ENCODE measurements at regions not wholly inside any gene's neighbourhood (a gene's known extent, or its start where the extent isn't known, plus 50 kb on each side); places are given as distances from the start of the nearest gene placed in this dataset.
"Not testable (repeated sequence)": the region's sequence is repeated elsewhere in the genome, so short reads cannot be mapped to it uniquely, and the experiment has no call there.

DNA sequence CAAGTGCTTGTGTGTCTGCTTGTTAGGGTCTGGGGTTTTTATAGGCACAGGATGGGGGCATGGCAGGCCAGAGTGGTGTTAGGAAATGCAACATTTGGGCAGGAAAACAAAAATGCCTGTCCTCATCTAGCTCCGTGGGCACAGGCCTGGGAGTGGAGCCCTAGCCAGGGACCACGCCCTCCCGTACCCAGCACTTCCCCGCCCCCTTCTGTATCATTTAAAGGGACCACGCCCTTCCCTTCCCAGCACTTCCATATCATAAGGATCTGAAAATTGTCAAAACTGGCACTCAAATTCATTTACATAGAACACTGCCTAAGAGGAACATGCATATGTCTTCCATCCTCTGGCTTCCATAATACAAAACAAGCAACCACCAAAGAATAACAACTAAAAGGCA lies 185.8 kb downstream of the B3GLCT start:
- no peak overlapping the region for H3K4me3 ChIP-seq (ENCODE audit: low read depth, low read length)
- no peak for DNase-seq (ENCODE audit: low read depth)

DNA sequence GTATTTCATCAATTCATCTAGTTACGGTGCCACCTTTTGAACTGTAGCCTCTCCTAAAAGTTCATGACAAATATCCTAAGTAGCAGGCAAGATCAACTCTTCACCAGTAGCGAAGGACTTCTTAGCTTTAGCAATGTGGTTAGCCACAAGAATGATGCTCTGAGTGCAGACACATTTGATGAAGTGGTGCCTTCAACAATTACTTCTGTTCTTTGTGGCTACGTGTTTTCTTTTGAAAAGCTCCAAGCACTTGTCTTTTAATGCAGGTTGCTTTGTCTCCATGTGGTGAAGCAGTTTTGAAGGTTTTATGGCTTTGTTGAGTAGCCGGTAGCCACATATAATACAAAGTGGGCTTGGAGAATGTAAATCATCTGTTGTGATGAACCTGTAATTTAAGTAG lies 194.7 kb downstream of the B3GLCT start:
- H3K4me3 ChIP-seq (ENCODE audit: low read depth, low read length) = no peak overlapping the region
- DNase-seq (ENCODE audit: low read depth) = no peak

DNA sequence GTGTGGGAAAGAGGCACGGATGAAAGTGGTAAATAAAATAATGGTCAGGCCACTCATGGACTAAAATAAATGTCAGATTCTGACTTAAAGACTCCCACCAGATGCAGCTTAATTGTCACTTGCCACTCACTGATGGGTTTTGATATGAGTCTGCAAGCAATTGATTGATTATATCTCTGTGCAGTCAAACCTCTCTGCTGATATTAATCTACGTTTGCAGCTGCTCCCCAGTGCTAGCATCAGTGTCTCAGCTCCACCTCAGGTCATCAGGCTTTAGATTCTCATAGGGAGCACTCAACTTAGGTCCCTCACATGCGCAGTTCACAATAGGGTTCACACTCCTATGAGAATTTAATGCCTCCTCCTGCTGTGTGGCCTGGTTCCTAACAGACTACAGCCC lies 195.3 kb downstream of the B3GLCT start:
- H3K4me3 ChIP-seq (ENCODE audit: low read depth, low read length) = no peak overlapping the region
- no peak for DNase-seq (ENCODE audit: low read depth)

DNA sequence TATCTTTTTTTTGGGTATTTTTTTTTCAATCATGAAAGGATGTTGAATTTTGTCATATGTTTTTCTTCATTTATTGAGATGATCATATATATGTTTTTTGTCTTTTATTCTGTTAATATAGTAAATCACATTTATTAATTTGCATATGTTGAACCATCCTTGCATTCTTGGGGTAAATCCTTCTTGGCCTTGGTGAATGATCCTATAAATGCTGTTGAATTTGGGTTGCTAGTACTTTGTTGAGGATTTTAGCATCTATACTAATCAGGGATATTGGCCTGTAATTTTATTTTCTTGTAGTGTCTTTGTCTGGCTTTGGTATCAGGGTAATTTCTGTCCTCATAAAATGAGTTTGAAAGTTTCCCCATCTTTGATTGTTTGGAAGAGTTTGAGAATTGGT lies 199.9 kb downstream of the B3GLCT start:
- no peak overlapping the region for H3K4me3 ChIP-seq (ENCODE audit: low read depth, low read length)

DNA sequence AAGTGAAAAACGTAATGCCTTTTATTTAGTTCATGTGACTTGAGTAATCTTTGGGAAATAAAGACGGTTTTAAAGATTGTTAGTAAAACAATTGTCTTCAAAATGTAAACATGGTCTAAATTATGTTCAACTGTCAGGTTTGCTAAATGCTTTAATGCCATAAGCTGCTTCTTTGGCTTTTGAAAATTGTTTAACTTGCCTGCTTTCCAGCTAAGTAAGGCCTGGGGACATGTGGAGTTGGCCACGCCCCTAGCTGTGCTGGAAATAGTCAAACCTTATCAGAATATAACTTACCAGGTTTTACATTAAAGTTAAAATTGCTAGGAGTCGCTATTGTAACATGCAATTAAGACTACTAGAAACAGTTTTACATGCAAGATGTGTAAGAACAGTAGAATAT lies 203.9 kb downstream of the B3GLCT start:
- H3K4me3 ChIP-seq (ENCODE audit: low read depth, low read length); DNase-seq (ENCODE audit: low read depth): not testable (repeated sequence)

More for the DNA sequence above, 199.9 kb downstream of the B3GLCT start:
- DNase-seq (ENCODE audit: low read depth) = no peak

DNA sequence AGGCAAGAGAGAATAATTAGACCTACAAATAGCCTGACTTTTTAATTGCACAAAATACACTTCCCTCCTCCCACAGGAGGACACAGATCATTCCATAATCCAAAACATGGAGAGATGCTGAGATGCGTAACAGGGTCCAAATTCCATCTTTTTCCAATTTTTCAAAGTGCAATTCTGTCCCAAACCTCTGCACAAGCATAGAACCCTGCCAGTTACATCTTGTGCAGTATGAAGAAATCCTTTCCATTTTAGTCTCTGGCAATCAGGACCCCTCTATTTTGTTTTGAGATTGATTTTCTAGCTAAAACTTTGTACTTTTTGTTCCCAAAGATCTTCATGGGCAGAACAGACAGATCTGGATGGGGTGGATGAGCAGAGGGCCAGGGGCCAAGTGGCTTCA lies 209.2 kb downstream of the B3GLCT start:
- no peak for DNase-seq (ENCODE audit: low read depth)
- H3K4me3 ChIP-seq (ENCODE audit: low read depth, low read length) = no peak overlapping the region

DNA sequence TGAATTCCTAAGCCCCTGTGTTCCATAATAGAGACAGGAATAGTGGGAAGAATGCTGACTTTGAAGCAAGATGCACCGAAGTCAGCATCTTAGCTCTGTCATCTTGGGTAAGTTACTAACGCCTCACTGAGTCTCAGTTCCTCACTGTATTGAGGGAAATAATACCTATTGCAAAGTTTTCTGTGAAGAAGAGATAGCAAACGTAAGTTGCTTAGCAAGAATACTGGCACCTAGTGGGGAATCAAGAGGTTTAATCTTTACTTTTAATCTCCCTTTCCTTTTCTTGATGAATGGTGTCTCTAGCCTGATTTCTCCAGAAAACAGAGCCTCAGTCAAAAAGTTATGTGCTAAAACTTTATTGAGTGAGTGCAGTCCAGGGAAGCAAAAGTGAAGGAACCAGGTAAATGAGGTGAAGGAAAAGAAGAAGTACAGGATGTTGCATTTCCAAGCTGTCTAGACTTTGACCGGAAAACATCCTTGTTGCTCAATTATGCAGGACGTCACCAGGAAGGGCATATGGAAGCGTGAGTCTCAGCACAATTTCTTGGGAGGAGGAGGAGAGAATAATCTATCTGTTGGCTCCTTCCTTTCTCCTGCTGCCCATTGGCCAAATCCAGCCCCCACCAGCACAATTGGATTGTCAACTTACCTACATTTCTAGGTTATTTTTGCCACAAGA lies 210.0 kb downstream of the B3GLCT start:
- H3K4me3 ChIP-seq (ENCODE audit: low read depth, low read length) = no peak overlapping the region
- no peak for DNase-seq (ENCODE audit: low read depth)

DNA sequence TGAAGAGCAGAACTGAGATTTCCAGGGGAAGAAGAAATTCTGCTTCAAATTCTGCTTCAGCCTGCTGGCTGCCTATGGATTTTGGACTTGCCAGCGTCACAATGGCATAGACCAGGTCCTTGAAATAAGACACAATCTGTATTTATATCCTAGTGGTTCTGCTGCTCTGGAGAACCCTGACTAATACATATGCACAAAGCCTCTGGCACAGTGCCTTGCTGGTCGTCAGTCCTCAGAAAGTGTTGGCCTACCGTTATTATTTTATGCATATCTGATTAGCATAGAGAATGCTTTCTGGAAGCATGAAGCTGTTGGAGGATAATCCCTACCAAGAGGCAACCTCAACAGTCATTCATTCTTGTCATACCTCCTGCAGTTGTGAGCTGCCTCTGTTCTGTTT lies 213.7 kb downstream of the B3GLCT start:
- no peak overlapping the region for H3K4me3 ChIP-seq (ENCODE audit: low read depth, low read length)
- no peak for DNase-seq (ENCODE audit: low read depth)

DNA sequence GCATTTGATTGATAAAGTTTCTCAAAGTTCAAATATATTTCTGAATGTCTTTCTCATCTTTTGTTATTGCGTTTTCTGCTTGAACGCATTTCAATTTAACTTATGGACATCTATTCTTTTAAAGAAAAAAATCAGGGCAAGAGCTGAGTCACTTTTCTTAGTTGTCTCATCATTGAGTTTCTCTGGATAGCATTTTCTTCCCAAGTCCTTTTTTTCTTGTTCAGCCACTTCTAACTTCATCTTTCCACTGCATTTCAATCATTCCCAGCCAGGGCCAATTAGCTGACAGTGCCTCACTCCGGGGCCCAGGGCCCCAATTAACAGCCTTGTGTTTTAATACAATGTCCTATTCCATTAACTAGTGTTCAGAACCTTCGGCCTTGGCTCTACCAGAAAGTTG lies 216.3 kb downstream of the B3GLCT start:
- DNase-seq (ENCODE audit: low read depth) = no peak
- H3K4me3 ChIP-seq (ENCODE audit: low read depth, low read length) = no peak overlapping the region

DNA sequence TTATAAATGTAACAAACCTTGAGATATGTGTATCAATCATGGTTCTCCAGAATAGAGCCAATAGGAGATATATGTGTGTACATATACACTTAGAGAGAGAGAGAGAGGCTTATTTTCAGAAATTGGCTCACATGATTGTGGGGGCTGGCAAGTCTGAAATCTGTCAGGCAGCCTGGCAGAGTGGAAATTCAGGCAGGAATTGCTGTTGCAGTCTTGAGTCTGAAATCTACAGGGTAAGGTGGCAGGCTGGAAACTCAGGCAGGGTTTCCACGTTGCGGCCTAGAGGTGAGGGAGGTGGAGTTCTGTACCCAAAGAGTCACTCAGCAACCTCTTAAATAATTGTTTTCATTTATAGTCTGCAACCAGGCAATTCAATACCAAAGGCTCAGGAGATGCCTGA lies 218.4 kb downstream of the B3GLCT start:
- H3K4me3 ChIP-seq (ENCODE audit: low read depth, low read length) = no peak overlapping the region
- DNase-seq (ENCODE audit: low read depth) = no peak

DNA sequence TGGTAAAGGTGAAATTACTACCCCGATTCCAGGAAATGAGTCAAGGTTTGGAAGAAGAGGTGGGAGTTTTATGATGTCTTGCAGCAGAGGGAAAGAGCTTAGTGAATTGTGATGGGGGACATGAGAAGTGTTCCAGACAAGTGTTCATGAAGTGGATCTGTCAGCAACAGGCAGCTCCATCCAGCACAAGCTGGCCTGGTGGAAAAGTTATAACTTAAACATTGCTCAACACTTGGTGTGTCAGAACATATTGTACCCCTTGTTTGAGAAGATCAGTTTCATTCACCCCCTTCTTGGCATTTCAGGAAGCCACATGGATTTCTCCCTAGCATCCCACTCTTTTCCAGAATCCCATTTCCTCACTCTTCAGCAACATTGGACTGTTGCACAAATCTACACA lies 222.0 kb downstream of the B3GLCT start:
- DNase-seq (ENCODE audit: low read depth) = peak; percentile 73
- no peak overlapping the region for H3K4me3 ChIP-seq (ENCODE audit: low read depth, low read length)

DNA sequence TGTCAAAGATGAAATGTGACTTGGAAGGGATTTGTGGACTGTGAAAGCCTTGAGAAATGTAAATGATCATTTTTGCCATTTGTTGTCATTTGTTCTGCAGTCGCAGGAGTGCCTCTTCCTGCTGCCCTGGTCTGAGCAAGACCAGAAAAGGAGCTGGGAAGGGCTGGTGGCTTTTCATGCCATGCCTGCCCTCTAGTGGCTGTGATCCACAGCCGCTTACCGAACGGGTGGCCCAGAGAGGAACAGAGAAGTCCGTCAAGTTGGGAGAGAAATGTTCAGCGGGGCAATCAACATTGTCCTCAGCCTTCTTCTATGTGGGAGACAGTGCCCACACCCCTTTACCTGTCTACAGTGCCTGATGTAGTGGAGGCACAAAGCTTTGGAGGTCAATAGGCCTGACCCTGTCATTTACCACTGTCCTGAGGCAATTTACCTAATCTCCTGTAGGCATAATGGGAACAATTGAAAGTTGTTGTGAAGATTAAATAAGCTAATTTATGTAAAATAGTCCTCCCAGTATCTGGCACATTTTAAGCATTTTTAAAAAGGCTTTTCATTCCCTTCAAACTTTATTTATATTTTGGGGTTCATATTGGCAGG lies 224.5 kb downstream of the B3GLCT start:
- no peak overlapping the region for H3K4me3 ChIP-seq (ENCODE audit: low read depth, low read length)

DNA sequence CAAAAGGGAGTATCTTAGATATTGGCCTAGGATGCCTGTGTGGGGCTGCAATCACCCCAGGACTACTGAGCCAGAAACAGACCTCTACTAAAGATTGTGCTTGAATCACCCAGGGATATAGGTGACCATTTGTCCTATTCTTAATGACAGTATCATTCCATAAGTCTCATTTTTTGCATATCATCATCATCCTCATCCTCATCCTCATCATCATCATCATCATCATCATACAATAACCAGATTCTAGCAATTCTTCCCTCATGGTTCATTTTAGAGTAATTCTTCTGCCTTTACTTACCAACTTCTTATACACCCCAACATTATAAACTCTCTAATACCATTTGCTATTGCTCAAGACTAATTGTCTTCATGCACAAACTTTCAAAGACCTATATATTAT lies 226.6 kb downstream of the B3GLCT start:
- no peak for DNase-seq (ENCODE audit: low read depth)
- H3K4me3 ChIP-seq (ENCODE audit: low read depth, low read length) = no peak overlapping the region

More for the DNA sequence above, 224.5 kb downstream of the B3GLCT start:
- DNase-seq (ENCODE audit: low read depth) = no peak

DNA sequence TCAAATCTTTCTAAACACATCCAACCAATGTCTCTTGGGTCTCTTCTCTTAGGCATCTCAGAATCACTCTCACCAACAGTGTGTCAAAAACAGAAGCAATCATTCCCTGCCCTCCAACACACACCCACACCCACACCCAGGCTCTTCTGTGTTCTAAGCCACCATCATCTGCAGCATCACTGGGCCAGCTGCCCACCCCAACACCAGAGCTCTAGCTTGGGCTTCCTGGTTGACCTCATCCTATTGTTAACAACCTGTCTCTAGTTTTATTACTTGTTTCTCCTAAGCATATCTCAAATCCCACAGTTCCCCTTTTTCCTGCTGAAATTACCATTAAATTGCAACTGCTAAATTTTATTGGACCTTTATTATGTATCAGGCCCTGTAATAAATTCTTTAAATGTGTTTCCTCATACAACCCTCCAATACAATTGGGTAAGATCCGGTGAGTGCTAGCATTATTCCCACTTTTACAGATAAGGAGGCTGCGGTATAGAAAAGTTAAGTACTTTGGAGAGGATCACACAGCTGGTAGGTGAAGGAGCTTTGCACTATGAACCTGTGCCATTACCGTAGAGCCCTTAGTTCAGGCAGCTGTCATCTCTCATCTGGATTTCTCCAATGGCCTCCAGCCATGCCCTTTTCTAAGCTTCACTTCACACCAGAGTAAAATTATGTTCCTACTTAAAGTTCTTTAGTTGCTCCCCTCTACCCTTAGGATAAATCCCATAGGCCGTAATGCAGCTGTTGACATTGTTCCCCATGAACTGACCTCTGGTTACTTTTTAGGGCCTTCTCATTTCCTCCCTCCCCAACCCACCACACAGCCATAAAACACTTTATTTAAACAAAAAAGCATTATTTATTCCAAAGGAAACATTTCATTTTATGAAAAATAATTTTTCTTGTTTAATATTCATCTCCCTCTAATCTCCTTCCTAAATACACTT lies 227.7 kb downstream of the B3GLCT start:
- no peak overlapping the region for H3K4me3 ChIP-seq (ENCODE audit: low read depth, low read length)
- no peak for DNase-seq (ENCODE audit: low read depth)

DNA sequence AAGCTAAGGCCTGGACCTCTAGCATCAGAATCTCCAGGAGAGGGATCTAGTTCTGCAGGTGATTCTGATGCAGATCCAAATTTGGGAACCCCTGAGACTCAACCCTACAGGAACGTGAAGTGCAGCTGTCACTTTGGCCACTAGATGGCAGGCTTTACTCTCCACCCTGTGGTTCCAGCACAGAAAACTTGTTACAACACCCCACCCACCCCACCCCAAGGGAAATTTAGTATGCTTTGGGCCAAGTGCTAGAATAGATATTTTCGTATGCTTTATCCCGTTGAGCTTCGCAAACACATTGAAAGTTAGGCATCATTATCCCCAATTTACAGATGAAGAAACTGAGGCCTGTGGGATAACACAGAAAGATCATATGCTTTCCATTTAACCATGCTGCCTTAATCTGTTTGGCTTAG lies 232.0 kb downstream of the B3GLCT start:
- H3K4me3 ChIP-seq (ENCODE audit: low read depth, low read length) = no peak overlapping the region
- no peak for DNase-seq (ENCODE audit: low read depth)

DNA sequence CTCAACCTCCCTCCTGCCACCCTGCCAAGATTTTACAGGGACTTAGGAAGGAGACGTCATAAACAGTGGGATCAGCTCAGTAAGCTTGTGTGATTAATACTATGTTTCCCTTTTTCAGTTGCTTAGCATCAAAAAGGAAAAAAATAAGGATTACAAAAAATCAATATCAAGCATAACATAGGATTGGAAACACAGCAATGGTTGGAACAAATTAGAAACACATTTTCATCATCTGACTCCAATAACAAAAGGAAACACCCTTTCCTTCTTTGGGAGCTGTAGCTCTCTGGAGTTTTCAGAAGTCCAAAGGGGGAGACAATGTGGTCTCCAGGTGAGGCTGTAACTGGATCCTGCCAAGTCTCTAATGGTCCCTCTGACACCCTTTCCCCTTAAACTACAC lies 233.4 kb downstream of the B3GLCT start:
- H3K4me3 ChIP-seq (ENCODE audit: low read depth, low read length) = no peak overlapping the region

DNA sequence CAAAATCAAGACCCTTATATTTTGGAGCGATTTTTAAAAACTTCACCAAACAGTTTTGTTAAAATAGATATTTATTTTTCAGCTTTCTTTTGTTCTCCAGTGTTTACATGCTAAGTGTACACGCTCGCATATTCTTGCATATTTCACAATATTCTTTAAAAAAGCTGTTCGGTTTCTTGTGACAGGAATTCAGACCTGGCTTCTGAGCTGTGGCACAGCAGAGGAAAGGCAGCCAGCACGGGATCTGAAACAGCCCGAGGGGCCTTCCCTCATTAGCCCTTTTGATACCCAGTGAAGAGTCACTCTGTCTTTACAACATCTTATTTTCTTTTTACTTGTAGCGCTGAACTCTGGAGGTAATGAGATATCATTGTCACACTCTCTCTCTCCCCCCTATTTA lies 234.0 kb downstream of the B3GLCT start:
- H3K4me3 ChIP-seq (ENCODE audit: low read depth, low read length) = no peak overlapping the region
- no peak for DNase-seq (ENCODE audit: low read depth)

More for the DNA sequence above, 233.4 kb downstream of the B3GLCT start:
- DNase-seq (ENCODE audit: low read depth) = no peak

DNA sequence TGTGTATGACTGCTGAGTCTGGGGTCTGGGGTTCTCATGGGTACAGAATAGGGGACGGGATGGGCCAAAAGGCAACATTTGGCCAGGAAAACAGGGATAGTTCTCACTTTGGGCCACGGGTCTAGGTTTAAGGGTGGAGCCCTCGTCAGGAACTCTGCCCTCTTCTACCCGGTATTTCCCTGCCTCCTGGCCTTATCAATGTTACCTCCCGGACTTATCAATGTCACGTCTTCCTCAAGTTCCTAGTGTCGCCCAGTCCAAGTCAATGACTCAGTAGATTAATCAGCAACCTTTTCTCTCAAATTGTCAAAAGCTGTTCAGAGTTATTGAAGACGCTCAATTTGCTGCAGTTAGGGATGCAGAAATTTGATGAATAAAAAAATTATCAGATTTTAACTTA lies 234.8 kb downstream of the B3GLCT start:
- no peak overlapping the region for H3K4me3 ChIP-seq (ENCODE audit: low read depth, low read length)
- no peak for DNase-seq (ENCODE audit: low read depth)

DNA sequence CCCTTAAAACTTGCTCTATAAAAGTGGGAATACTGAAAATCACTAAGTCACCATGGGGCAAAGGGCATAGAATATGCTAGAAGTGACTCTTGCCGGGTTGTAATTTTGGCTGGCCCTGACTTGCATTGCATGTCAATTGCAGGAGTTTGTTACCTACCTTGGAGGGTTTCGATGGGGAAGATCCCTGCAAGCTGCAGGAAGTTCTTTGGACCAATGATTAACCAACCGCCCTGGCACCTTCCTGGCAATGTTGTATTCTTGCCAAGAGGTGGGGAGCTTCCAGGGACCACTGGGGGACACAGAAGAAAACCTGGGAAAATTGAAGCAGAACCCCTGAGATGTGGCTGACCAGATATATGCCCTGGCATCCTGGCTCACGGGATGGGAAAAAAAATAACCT lies 235.8 kb downstream of the B3GLCT start:
- no peak overlapping the region for H3K4me3 ChIP-seq (ENCODE audit: low read depth, low read length)
- DNase-seq (ENCODE audit: low read depth) = no peak

DNA sequence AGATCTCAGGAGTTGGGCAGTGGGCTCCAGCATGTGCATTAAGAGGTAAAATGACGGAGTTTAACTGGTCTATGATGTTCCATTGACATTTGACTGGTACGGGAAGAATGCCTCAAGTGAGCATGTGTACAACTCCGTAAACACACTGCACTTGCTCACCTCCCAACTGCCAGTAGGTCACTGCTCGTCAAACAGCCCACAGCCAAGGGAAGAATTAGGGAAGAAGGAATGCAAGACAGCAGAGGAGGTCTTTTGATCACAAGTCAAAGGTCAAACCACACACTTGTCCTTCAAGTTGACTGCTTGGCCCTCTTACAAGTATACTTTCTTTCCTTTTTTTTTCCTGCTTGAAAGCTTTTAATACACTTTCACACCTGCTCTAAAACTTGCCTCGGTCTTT lies 236.7 kb downstream of the B3GLCT start:
- no peak overlapping the region for H3K4me3 ChIP-seq (ENCODE audit: low read depth, low read length)
- DNase-seq (ENCODE audit: low read depth) = no peak
